ENCODE measurements at regions not wholly inside any gene's neighbourhood (a gene's known extent, or its start where the extent isn't known, plus 50 kb on each side); places are given as distances from the start of the nearest gene placed in this dataset.

GRCh38 chr19:30172613-30173242 lies 199.5 kb upstream of the ZNF536 start:
- DNase-seq: no peak

DNA sequence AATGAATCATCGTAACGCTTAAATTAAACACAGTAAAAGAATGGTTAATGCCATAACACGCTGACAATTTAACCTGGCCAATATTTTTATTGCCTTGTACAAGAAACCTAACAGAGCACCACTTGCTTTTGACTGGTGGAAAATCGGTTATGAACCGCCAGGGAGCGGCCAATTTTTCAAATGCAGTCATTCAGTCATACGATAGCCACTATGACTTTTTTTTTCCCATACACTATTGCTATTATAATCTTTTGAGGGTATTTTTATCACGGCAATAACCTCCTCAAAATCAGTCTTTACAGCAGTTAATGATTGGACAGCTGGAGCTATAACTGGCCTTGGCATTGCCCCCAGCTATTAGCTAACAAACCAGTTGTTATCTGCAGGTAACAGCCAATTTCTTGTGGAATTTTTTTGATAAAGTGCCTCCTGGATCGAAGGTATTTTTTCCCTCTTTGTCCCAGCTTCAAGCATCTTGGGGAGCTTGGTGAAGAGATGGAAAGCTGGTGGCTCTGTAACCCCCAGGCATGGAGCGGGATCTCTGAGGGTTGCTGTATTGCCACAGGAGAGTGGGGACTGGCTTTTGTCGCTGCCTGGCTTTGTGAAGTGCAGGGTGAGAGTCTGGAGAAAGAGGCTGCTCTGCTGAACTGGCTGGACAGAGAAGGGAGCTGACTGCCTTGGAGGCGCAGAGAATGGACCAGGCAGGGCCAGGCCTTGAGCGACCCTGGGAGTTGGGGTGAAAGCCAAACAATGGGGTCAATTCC lies 198.4 kb upstream of the ZNF536 start:
- DNase-seq: no peak

- DNase-seq: no peak
These were observed 197.9 kb upstream of the ZNF536 start for GRCh38 chr19:30174357-30174645.

DNA sequence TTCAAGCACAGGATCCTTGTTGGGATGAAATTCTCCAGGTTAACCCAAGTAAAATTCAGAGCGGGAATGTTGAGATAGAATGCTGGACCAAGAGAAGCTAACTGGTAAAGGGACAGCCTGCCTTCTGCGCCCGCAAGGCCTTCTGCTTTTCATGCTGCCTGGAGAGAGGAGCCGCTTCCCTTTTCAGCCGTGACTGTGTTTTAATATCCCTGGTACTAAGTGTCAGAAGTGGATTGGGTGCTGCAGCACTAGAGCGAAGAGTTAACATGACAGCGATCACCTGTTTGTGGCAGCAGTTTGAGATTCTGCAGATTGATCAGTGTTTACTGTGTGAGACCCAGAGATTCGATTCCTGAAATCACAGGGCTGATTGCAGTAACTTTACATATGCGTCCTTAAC lies 197.4 kb upstream of the ZNF536 start:
- DNase-seq: no peak

- DNase-seq: no peak
These were observed 196.2 kb upstream of the ZNF536 start for GRCh38 chr19:30175987-30176386.

DNA sequence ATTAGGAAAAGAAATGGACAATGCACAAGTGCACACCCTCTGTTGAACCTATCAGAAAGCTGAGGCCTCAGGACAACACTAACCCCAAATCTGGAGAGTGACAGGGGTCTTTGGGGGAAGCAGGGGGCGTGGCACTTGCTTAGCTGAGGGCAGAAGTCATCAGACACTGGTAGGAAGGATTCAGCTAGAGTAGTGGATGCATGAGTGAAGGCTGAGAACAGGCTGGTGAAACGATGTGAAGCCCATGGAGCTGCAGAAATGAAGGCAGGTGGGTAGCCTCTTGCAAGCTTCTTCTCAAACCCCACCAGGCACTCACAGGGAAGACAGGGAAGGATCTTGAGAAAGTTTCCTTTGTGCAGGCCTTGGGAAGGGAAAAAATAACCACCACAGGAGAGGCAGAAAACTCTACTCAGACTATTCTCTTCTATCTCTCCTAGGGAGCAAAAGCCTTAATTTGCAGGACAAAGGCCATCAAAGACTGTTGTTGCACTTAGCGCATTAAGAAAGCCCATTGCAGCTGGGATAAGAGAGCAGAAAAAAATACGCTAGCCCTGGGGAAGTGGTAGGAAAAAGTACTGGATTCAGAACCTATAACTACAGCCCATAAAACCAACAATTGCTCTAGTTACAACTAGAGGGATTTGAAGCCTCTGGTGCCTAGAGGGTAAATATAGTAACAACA lies 193.3 kb upstream of the ZNF536 start:
- DNase-seq: no peak

DNA sequence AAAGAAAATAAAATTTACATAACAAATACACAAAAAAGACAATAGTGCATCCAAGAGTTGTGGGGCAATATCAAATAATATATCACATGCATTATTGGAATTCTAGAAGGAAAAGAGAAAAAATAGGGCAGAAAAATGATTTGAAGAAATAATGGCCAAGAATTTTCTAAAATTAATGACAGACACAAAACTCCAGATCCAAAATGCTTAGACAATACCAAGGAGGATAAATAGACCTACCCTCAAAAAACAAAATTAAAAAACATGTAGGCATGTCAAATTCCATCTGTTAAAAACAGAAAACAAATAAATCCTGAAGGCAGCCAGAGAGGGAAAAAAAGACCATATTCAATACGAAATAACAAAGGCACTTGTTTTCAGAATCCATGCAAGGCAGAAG lies 191.5 kb upstream of the ZNF536 start:
- no peak for DNase-seq

GRCh38 chr19:30183807-30184490 lies 188.2 kb upstream of the ZNF536 start:
- DNase-seq: no peak

DNA sequence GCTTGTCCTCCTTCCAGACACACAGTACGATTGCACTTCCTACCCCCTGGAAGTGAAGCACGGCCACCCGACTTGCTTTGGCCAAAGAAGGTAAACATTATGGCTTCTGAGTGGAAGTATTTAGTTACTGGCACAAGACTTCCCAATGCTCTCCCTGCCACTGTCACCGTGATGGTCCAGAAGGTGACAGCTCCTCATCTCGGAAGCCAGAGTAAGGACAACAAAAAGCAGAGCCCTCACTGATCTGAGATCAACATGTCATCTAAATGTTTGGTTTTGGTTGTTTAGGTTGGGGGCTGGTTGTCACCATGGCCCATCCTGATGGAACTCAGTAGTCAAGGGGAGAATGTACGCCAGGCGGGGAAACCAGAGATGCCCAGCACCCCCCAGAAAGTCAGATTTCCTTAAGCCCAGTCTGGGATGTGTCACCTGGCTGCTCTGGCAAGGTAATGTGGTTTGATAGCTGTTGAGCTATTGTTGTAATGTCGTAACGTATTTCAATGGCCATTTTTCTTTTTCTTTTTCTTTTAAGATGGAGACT lies 170.1 kb upstream of the ZNF536 start:
- no peak for DNase-seq

- no peak for DNase-seq
These were observed 167.5 kb upstream of the ZNF536 start for GRCh38 chr19:30204721-30205120.

- no peak for DNase-seq
These were observed 166.0 kb upstream of the ZNF536 start for GRCh38 chr19:30206187-30206586.

GRCh38 chr19:30207357-30207756 lies 164.8 kb upstream of the ZNF536 start:
- no peak for DNase-seq

GRCh38 chr19:30208436-30209060 lies 163.6 kb upstream of the ZNF536 start:
- DNase-seq: no peak

DNA sequence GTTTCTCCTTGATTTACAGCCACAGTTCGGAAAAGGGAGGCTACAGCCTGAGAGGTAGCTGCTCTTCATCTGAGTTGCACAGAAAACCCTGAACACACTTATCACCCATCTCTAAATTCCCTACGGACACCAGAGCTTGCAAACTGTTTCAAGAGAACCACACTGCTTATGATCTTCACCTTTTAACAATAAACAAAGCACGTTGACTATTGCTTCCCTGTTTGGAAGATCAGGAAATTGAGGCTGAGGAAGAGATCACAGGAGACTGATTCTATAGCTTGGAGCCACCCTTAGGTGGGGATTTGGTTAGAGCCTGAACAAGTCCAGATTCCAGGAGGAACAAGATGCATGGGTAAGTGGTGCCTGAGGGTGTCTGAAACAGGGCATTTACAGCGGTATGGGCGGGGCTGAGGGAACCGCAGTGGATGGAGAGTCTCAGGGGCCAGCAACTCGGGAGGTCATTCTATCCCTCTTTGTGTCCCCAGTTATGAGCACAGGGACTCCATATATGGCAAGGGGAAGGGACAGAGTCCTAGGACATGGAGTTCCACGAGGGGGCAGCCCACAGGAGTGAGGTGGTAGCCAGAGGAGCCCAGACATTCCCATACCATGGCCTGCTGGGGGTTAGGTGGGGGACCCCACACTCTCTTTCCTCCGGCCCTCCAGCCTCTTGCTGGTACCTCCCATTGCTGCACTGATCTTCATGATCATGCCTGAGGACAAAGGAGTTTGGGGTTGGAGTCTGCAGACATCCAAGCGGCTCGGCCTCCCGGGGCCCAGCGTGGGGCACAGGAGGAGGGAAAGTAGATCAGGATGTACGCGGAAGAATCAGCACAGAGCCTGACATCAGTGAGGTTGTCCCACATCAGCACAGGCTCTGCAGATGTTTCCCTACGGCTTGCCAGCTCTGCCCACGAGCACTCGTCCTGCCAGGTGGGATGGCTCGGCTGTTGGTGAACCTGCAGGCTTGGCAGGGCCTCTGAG lies 162.3 kb upstream of the ZNF536 start:
- no peak for DNase-seq

DNA sequence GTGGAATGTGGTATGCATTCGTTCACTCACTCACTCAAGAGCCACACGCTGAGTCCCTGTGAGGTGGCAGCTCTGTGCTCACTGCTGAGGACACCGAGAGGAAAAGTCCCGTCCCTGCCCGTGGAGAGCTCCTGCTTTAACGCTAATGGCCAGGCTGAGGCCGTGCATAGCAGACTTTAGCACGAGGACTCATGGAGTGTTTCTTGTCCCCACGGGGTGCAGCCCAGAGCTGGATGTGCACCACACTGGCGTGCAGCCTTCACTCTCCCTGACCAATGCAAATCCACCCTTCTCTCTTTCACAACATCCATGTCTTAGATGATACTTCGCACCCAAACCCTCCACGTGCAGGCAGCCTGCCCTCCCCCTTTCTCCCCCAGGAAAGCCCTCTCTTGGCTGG lies 159.6 kb upstream of the ZNF536 start:
- no peak for DNase-seq

- peak; percentile 37 to 52 (median 51) for DNase-seq
These were observed 157.5 kb upstream of the ZNF536 start for GRCh38 chr19:30214651-30215051.

GRCh38 chr19:30215248-30215647 lies 156.9 kb upstream of the ZNF536 start:
- no peak for DNase-seq

GRCh38 chr19:30216453-30216852 lies 155.7 kb upstream of the ZNF536 start:
- no peak for DNase-seq

GRCh38 chr19:30217461-30217860 lies 154.7 kb upstream of the ZNF536 start:
- no peak for DNase-seq

DNA sequence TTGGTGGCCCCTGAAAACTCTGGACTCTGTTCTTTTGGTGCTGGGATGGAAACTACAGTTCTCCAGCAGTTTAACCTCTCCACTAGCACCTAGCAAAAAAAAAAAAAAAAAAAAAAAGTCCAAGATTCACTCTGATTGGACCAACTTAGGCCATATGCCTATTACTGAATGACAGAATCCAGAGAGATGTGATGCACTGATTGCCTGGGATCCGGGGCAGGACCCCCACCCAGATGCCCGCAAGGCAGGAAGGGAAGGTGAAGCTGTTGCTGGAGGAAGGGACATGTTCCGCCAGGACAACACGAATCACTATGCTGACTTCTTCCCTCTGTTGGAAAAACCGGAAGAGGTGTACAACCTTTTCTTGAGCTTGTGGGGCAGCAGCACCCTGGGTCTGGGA lies 152.5 kb upstream of the ZNF536 start:
- DNase-seq: no peak

DNA sequence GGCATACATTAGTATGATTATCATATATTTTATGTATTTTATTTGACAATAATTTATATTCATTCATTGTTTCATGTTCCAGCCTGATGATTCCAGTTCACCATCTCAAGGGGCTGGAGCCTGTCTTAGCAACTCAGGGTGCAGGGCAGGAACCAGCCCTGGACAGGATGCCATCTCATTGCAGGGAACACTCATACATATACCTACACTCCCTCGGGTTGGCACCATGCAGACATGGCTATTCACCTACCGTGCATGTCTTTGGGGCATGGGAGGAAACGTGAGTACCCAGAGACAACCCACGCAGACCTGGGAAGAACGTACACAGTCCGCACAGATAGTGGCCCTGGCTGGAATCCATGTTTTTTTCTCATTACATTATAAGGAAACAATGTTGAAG lies 151.0 kb upstream of the ZNF536 start:
- no peak for DNase-seq

- DNase-seq: peak in 2 of 3 donors; percentile 23 to 52
These were observed 149.7 kb upstream of the ZNF536 start for GRCh38 chr19:30222428-30222873.

All from suppressor macrophage treated with lipopolysaccharide for 1 hour (primary cell).